ENCODE measurements at regions not wholly inside any gene's neighbourhood (a gene's known extent, or its start where the extent isn't known, plus 50 kb on each side); places are given as distances from the start of the nearest gene placed in this dataset.

DNA sequence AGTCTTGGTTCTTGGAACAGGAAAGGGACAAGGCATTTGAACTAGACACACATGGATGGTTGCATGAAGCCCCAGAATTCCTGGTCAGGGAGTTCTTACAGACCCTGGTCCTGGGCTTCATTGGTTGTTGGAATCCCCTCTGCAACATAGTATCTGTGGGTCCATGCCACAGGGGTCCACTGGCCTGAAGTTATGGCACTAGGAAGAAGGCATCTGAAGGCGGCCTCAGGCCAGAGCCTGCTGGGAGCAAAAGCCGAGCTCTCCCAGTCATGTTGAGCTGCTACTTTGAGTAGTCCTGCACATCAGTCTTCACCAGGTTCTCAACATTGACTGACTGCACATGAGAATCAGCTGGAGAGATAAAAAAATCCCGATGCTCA lies 71.1 kb upstream of the PITX1 start:
- DNase-seq (ENCODE audit: low read depth) = no peak
- TF ChIP-seq, protein P1, sequence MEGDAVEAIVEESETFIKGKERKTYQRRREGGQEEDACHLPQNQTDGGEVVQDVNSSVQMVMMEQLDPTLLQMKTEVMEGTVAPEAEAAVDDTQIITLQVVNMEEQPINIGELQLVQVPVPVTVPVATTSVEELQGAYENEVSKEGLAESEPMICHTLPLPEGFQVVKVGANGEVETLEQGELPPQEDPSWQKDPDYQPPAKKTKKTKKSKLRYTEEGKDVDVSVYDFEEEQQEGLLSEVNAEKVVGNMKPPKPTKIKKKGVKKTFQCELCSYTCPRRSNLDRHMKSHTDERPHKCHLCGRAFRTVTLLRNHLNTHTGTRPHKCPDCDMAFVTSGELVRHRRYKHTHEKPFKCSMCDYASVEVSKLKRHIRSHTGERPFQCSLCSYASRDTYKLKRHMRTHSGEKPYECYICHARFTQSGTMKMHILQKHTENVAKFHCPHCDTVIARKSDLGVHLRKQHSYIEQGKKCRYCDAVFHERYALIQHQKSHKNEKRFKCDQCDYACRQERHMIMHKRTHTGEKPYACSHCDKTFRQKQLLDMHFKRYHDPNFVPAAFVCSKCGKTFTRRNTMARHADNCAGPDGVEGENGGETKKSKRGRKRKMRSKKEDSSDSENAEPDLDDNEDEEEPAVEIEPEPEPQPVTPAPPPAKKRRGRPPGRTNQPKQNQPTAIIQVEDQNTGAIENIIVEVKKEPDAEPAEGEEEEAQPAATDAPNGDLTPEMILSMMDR (IDR thresholded peaks at IDR 0.05; ENCODE audit: low read depth, low read length, missing control alignments) = no peak
- no peak overlapping the region for H3K4me3 ChIP-seq (ENCODE audit: low read depth, low read length)

DNA sequence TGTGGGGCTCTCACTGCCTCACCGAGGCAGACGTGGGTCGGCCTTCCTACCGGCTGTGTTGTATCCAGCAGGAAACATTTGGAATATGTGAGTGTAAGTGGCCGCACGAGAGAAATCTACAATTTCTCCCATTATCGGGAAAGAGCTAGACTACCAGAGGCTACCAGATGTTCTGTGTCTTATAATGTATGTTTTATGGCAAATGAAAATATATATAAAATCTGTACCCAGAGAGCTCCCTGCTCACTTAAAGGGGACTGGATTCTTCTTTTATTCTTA lies 69.5 kb upstream of the PITX1 start:
- no peak for DNase-seq (ENCODE audit: low read depth)
- TF ChIP-seq, protein P1 (IDR thresholded peaks at IDR 0.05; ENCODE audit: low read depth, low read length, missing control alignments) = no peak
- H3K4me3 ChIP-seq (ENCODE audit: low read depth, low read length) = no peak overlapping the region

DNA sequence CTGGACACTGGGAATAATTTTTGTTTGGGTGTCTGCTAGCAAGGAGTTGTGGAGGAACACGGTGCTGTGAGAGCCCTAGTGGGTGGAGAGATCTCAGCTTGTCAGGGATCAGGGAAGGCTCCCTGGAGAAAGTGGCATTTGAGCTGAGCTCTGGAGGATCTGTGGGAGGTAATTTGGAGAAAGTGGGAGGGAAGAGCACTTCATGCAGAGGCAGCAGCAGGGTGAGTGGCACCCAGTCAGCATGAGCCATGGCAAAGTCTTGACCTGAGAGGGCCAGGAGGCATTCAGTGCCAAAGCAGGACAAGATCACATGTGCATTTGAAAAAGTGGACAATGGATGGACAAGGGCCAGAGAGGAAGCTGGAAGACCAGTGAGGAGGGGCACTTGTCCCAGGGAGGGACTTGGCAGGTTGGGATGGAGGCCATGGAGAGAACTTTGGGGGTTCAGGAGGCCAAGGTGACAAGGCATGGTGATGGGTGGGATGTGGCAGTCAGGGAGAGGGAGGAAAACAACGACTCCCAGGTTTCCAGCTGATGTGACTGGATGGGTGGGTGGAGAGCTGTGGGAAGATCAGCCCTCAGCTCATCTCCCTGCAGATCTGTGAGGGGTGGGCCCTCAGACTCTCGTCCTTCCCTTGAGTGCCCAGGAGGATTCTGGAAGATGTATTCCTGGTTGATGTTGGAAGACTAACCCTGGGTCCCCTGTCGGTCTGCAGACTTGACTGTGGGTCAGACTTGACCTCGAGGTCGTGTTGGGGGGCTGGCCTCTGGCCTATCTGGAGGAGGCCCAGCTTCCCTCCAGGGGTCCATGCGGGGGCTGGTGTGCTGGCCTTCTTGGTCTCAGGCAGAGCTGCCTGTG lies 68.9 kb upstream of the PITX1 start:
- H3K4me3 ChIP-seq (ENCODE audit: low read depth, low read length) = no peak overlapping the region
- TF ChIP-seq, protein P1 (IDR thresholded peaks at IDR 0.05; ENCODE audit: low read depth, low read length, missing control alignments) = no peak
- no peak for DNase-seq (ENCODE audit: low read depth)

- TF ChIP-seq, protein P1 (IDR thresholded peaks at IDR 0.05; ENCODE audit: low read depth, low read length, missing control alignments) = no peak
- DNase-seq (ENCODE audit: low read depth) = no peak
- H3K4me3 ChIP-seq (ENCODE audit: low read depth, low read length) = no peak overlapping the region
Observed at GRCh38 chr5:135100431-135100830, 66.4 kb upstream of the PITX1 start.

- TF ChIP-seq, protein P1 (IDR thresholded peaks at IDR 0.05; ENCODE audit: low read depth, low read length, missing control alignments) = no peak
- no peak overlapping the region for H3K4me3 ChIP-seq (ENCODE audit: low read depth, low read length)
- DNase-seq (ENCODE audit: low read depth) = no peak
Observed at GRCh38 chr5:135100011-135100410, 66.0 kb upstream of the PITX1 start.

DNA sequence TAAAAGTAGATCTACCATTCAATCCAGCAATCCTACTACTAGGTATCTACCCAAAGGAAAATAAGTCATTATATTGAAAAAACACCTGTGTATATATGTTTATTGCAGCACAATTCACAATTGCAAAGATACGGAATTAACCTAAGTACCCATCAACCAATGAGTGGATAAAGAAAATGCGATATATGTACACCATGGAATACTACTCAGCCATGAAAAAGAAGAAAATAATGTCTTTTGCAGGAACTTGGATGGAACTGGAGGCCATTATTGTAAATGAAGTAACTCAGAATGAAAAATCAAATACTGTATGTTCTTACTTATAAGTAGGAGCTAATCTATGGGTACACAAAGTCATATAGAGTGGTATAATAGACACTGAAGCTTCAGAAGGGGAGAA lies 63.4 kb upstream of the PITX1 start:
- no peak for DNase-seq (ENCODE audit: low read depth)
- TF ChIP-seq, protein P1 (IDR thresholded peaks at IDR 0.05; ENCODE audit: low read depth, low read length, missing control alignments) = no peak
- no peak overlapping the region for H3K4me3 ChIP-seq (ENCODE audit: low read depth, low read length)

GRCh38 chr5:135095871-135096270 lies 61.8 kb upstream of the PITX1 start:
- H3K4me3 ChIP-seq (ENCODE audit: low read depth, low read length) = no peak overlapping the region
- TF ChIP-seq, protein P1 (IDR thresholded peaks at IDR 0.05; ENCODE audit: low read depth, low read length, missing control alignments) = no peak
- DNase-seq (ENCODE audit: low read depth) = no peak
